IMR-90 (cell line): ENCODE measurements at regions not wholly inside any gene's neighbourhood (a gene's known extent, or its start where the extent isn't known, plus 50 kb on each side); places are given as distances from the start of the nearest gene placed in this dataset.

Source experiments
- ATAC-seq: fragments of 200-7000 bp; cut with Tn5 transposase; 2 replicates; pipeline ENCODE4 v1.9.1; 2020; ENCODE audit warnings: low read depth, mild to moderate bottlenecking, moderate library complexity
- BruUV-seq: library from RNA; stranded (reverse); fragments of 400-500 nt; replicated peaks from 2 replicates; lab custom pipeline; 2021; lab: Mats Ljungman, UMichigan
- CTCF ChIA-PET: fragments of 300-600 bp; formaldehyde crosslinking; extraction: SDS; loops from one replicate; lab custom pipeline; 2021; ENCODE audit warnings: antibody characterized with exemption; lab: Yijun Ruan, JAX
- POLR2A ChIA-PET: fragments of 300-600 bp; sonication (Branson Sonifier 250); formaldehyde crosslinking; loops from one replicate; lab custom pipeline; 2022; ENCODE audit warnings: antibody characterized with exemption; ENCODE audit not compliant: unreplicated experiment; lab: Charles Lee
- DNase-seq: peaks from one replicate; pipeline ENCODE4 v3.0.0; 2013
- H2AFZ ChIP-seq: replicated peaks from 2 replicates; pipeline ENCODE3; 2013; ENCODE audit warnings: low read length, mild to moderate bottlenecking; ENCODE audit not compliant: poor library complexity
- H2AK5ac ChIP-seq: 2 replicates; pipeline ENCODE4 v1.6.1; 2013; ENCODE audit warnings: low read depth, low read length, inconsistent platforms
- H2AK9ac ChIP-seq: replicated peaks from 2 replicates; pipeline ENCODE3; 2013; ENCODE audit warnings: mild to moderate bottlenecking, low read depth, low read length, moderate library complexity; ENCODE audit not compliant: poor library complexity
- H2BK120ac ChIP-seq: 2 replicates; pipeline ENCODE4 v1.6.1; 2013; ENCODE audit warnings: low read depth, low read length, inconsistent platforms
- H2BK15ac ChIP-seq: 3 replicates; pipeline ENCODE4 v1.6.1; 2013; ENCODE audit warnings: low read depth, low read length, inconsistent platforms
- H2BK20ac ChIP-seq: 2 replicates; pipeline ENCODE4 v1.6.1; 2013; ENCODE audit warnings: low read depth, mild to moderate bottlenecking, inconsistent platforms, low read length, moderate library complexity
- H2BK5ac ChIP-seq: 2 replicates; pipeline ENCODE4 v1.6.1; 2013; ENCODE audit warnings: mild to moderate bottlenecking, low read depth, low read length, inconsistent platforms; ENCODE audit not compliant: poor library complexity, severe bottlenecking
- H3K14ac ChIP-seq: replicated peaks from 2 replicates; pipeline ENCODE4 v1.6.1; 2013; ENCODE audit warnings: low read depth, low read length, inconsistent platforms
- H3K18ac ChIP-seq: 2 replicates; pipeline ENCODE4 v1.6.1; 2013; ENCODE audit warnings: low read depth, low read length, control low read depth
- H3K23ac ChIP-seq: 2 replicates; pipeline ENCODE4 v1.6.1; 2013; ENCODE audit warnings: low read depth, low read length, inconsistent platforms
- H3K27ac ChIP-seq: 2 replicates; pipeline ENCODE4 v1.5.1; 2013; ENCODE audit warnings: mild to moderate bottlenecking, control low read depth, low read length; ENCODE audit not compliant: insufficient read depth
- H3K27me3 ChIP-seq: 2 replicates; pipeline ENCODE4 v1.6.1; 2013; ENCODE audit warnings: low read length; ENCODE audit not compliant: control insufficient read depth, insufficient read depth
- H3K36me3 ChIP-seq: 2 replicates; pipeline ENCODE4 v1.6.1; 2013; ENCODE audit warnings: low read length, mixed read lengths; ENCODE audit not compliant: control insufficient read depth, insufficient read depth
- H3K4ac ChIP-seq: 2 replicates; pipeline ENCODE4 v1.6.1; 2013; ENCODE audit warnings: low read depth, low read length, inconsistent platforms
- H3K4me1 ChIP-seq: 2 replicates; pipeline ENCODE4 v1.6.1; 2013; ENCODE audit warnings: low read length, mixed read lengths; ENCODE audit not compliant: control insufficient read depth, insufficient read depth
- H3K4me2 ChIP-seq: 2 replicates; pipeline ENCODE4 v1.6.1; 2013; ENCODE audit warnings: low read depth, mild to moderate bottlenecking, control low read depth, low read length, moderate library complexity
- H3K4me3 ChIP-seq: 2 replicates; pipeline ENCODE4 v1.5.1; 2013; ENCODE audit warnings: low read depth, mild to moderate bottlenecking, control low read depth, low read length, moderate library complexity; ENCODE audit not compliant: insufficient read depth
- H3K56ac ChIP-seq: 2 replicates; pipeline ENCODE4 v1.6.1; 2013; ENCODE audit warnings: low read length, inconsistent platforms; ENCODE audit not compliant: insufficient read depth; ENCODE audit errors: extremely low read depth
- H3K79me1 ChIP-seq, 2 experiments: 2 replicates each; pipeline ENCODE4 v1.6.1; 2013; ENCODE audit warnings: low read length in 2 of 2, inconsistent platforms in 1 of 2, low read depth in 1 of 2
- H3K9ac ChIP-seq: 2 replicates; pipeline ENCODE4 v1.6.1; 2013; ENCODE audit warnings: low read depth, low read length, control low read depth
- H3K9me1 ChIP-seq: 2 replicates; pipeline ENCODE4 v1.6.1; 2013; ENCODE audit warnings: low read length, inconsistent platforms; ENCODE audit not compliant: insufficient read depth
- H3K9me3 ChIP-seq: 2 replicates; pipeline ENCODE4 v1.6.1; 2013; ENCODE audit warnings: low read length; ENCODE audit not compliant: control insufficient read depth, insufficient read depth
- H4K20me1 ChIP-seq: 2 replicates; pipeline ENCODE4 v1.6.1; 2013; ENCODE audit warnings: low read length, inconsistent platforms; ENCODE audit not compliant: insufficient read depth
- H4K5ac ChIP-seq: 2 replicates; pipeline ENCODE4 v1.6.1; 2013; ENCODE audit warnings: mild to moderate bottlenecking, low read depth, low read length, control low read depth
- H4K8ac ChIP-seq, 2 experiments: 2 replicates each; pipeline ENCODE4 v1.6.1; 2013; ENCODE audit warnings: low read depth in 2 of 2, low read length in 2 of 2, control low read depth in 1 of 2, inconsistent platforms in 1 of 2
- H4K91ac ChIP-seq: 2 replicates; pipeline ENCODE4 v1.6.1; 2013; ENCODE audit warnings: low read depth, low read length, inconsistent platforms; ENCODE audit not compliant: insufficient read depth
- BHLHE40 ChIP-seq: fragments of 150-350 bp; IDR thresholded peaks from 2 replicates; pipeline ENCODE4 v1.6.1; 2016; ENCODE audit warnings: mild to moderate bottlenecking, low read depth, low read length
- CHD1 ChIP-seq: IDR thresholded peaks from 2 replicates; pipeline ENCODE4 v1.6.1; 2012; ENCODE audit warnings: low read depth, low read length, improper control_type of control experiment
- FOS ChIP-seq: fragments of 150-350 bp; IDR thresholded peaks from 2 replicates; pipeline ENCODE4 v1.6.1; 2016; ENCODE audit warnings: low read depth, low read length
- MXI1 ChIP-seq: IDR thresholded peaks from 2 replicates; pipeline ENCODE4 v1.6.1; 2012; ENCODE audit warnings: low read depth, mild to moderate bottlenecking, low read length, moderate library complexity, borderline replicate concordance
- RAD21 ChIP-seq: IDR thresholded peaks from 2 replicates; pipeline ENCODE4 v1.6.1; 2012; ENCODE audit warnings: low read length, improper control_type of control experiment
- RCOR1 ChIP-seq: IDR thresholded peaks from 2 replicates; pipeline ENCODE4 v1.6.1; 2012; ENCODE audit warnings: mild to moderate bottlenecking, low read length, improper control_type of control experiment; ENCODE audit not compliant: insufficient replicate concordance
- RFX5 ChIP-seq: IDR thresholded peaks from 2 replicates; pipeline ENCODE4 v1.8.0; 2012; ENCODE audit warnings: low read depth, mild to moderate bottlenecking, low read length, moderate library complexity
- SMC3 ChIP-seq: fragments of 150-350 bp; IDR thresholded peaks from 2 replicates; pipeline ENCODE4 v1.6.1; 2016; ENCODE audit warnings: low read depth, mild to moderate bottlenecking, antibody characterized with exemption, low read length, moderate library complexity
- WGBS, 2 experiments: methylation state at CpG; one replicate each; pipeline versions ENCODE4 v1.1.5 to v1.1.7; 2013; ENCODE audit warnings: missing lambda C conversion rate in 2 of 2; ENCODE audit not compliant: insufficient read length in 1 of 2; ENCODE audit errors: extremely low coverage in 2 of 2; 5-methylcytosine and 5-hydroxymethylcytosine counted together
- dilution Hi-C: fragments of 300-500 bp; cut with HindIII; formaldehyde crosslinking; loops from one replicate; pipeline ENCODE4 v1.14.3; 2018; ENCODE audit warnings: low sequenced_read_pairs; ENCODE audit not compliant: unreplicated experiment
- in situ Hi-C: fragments of 300-500 bp; cut with MboI; formaldehyde crosslinking; loops from 3 replicates; pipeline ENCODE4 v1.14.3; 2019; ENCODE audit warnings: low sequenced_read_pairs, inconsistent platforms, mixed read lengths
- intact Hi-C: fragments of 100-400 bp; cut with micrococcal nuclease; formaldehyde crosslinking; loops from 2 replicates; pipeline ENCODE4 v1.10.0; 2022
- TF ChIP-seq, protein P1 (sequence below): fragments of 150-350 bp; IDR thresholded peaks from 2 replicates; pipeline ENCODE4 v1.6.1; 2016; ENCODE audit warnings: low read depth, mild to moderate bottlenecking, low read length, moderate library complexity, borderline replicate concordance
- TF ChIP-seq, protein P2 (sequence below): fragments of 150-350 bp; IDR thresholded peaks from 2 replicates; pipeline ENCODE4 v1.6.1; 2017; ENCODE audit warnings: mild to moderate bottlenecking, antibody characterized with exemption, low read length, low read depth
- TF ChIP-seq, protein P3 (sequence below): conservative IDR thresholded peaks from 2 replicates; pipeline ENCODE4 v1.5.1; 2012; ENCODE audit warnings: mild to moderate bottlenecking, low read depth, low read length, improper control_type of control experiment

DNA sequence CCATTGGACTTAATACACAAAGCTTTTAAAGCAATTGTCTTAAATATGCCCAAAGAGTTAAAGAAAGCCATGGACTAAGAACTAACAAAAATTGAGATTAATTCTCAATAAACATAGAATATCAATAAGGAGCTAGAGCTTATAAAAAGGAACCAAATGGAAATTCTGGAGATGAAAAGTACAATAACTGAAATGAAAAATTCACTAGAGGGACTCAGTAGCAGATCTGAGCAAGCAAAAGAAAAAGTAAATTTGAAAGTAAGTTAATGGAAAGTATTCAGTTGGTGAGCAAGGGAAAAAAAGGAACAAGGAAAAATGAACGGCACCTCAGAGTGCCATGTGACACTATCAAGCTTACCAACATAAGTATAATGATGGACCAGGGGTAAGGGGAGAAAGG, 209.8 kb downstream of the FZD1 start:
- no peaks in the 10 kb centered on the region for H4K20me1 ChIP-seq
- in situ Hi-C loops: no loop called here

More for the DNA sequence above, 209.8 kb downstream of the FZD1 start:
- no peak overlapping the region for H2BK20ac ChIP-seq
- no peaks in the 10 kb centered on the region for H3K27me3 ChIP-seq
- H3K4me3 ChIP-seq: no peak overlapping the region
- no peaks in the 10 kb centered on the region for H3K4me1 ChIP-seq
- H3K36me3 ChIP-seq: no peaks in the 10 kb centered on the region
- no CpG with 5 or more reads among the region's 1 CpG for WGBS, 2 experiments
- no peak overlapping the region for H3K18ac ChIP-seq
- H2BK15ac ChIP-seq: no peak overlapping the region
- H3K9me1 ChIP-seq: no peaks in the 10 kb centered on the region
- intact Hi-C loops: no loop called here
- H3K14ac ChIP-seq: no peak overlapping the region
- no peak overlapping the region for H4K8ac ChIP-seq
- H3K27ac ChIP-seq: no peak overlapping the region
- ChIA-PET CTCF (no interaction called here), POLR2A (no interaction called here)
- no peaks in the 10 kb centered on the region; the same call in 1 of the 2 replicates for H3K9me3 ChIP-seq
- no peak for TF ChIP-seq RFX5
- no peak for TF ChIP-seq SMC3
- no peak for TF ChIP-seq CHD1
- TF ChIP-seq, protein P1, sequence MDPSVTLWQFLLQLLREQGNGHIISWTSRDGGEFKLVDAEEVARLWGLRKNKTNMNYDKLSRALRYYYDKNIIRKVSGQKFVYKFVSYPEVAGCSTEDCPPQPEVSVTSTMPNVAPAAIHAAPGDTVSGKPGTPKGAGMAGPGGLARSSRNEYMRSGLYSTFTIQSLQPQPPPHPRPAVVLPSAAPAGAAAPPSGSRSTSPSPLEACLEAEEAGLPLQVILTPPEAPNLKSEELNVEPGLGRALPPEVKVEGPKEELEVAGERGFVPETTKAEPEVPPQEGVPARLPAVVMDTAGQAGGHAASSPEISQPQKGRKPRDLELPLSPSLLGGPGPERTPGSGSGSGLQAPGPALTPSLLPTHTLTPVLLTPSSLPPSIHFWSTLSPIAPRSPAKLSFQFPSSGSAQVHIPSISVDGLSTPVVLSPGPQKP: no peak
- TF ChIP-seq BHLHE40: no peak
- TF ChIP-seq RCOR1: no peak
- TF ChIP-seq MXI1: no peak
- TF ChIP-seq, protein P2, sequence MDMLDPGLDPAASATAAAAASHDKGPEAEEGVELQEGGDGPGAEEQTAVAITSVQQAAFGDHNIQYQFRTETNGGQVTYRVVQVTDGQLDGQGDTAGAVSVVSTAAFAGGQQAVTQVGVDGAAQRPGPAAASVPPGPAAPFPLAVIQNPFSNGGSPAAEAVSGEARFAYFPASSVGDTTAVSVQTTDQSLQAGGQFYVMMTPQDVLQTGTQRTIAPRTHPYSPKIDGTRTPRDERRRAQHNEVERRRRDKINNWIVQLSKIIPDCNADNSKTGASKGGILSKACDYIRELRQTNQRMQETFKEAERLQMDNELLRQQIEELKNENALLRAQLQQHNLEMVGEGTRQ: no peak
- no peak for TF ChIP-seq FOS
- TF ChIP-seq RAD21: no peak
- TF ChIP-seq, protein P3, sequence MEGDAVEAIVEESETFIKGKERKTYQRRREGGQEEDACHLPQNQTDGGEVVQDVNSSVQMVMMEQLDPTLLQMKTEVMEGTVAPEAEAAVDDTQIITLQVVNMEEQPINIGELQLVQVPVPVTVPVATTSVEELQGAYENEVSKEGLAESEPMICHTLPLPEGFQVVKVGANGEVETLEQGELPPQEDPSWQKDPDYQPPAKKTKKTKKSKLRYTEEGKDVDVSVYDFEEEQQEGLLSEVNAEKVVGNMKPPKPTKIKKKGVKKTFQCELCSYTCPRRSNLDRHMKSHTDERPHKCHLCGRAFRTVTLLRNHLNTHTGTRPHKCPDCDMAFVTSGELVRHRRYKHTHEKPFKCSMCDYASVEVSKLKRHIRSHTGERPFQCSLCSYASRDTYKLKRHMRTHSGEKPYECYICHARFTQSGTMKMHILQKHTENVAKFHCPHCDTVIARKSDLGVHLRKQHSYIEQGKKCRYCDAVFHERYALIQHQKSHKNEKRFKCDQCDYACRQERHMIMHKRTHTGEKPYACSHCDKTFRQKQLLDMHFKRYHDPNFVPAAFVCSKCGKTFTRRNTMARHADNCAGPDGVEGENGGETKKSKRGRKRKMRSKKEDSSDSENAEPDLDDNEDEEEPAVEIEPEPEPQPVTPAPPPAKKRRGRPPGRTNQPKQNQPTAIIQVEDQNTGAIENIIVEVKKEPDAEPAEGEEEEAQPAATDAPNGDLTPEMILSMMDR: no peak
- no peak for ATAC-seq
- no peak overlapping the region for H2BK120ac ChIP-seq
- no peak overlapping the region for H3K9ac ChIP-seq
- H3K4me2 ChIP-seq: no peak overlapping the region
- no peak overlapping the region for H4K91ac ChIP-seq
- H4K5ac ChIP-seq: no peak overlapping the region
- H3K4ac ChIP-seq: no peak overlapping the region
- no peak overlapping the region for H2AK9ac ChIP-seq
- no TSS peak for BruUV-seq
- H2AK5ac ChIP-seq: no peak overlapping the region
- no peak overlapping the region for H2AFZ ChIP-seq
- no peak for DNase-seq
- H3K79me1 ChIP-seq: no peaks in the 10 kb centered on the region
- H3K23ac ChIP-seq: no peak overlapping the region
- H2BK5ac ChIP-seq: no peak overlapping the region
- dilution Hi-C loops: no loop called here
- H3K56ac ChIP-seq: no peak overlapping the region
